GM18861 (cell line): ENCODE measurements at regions not wholly inside any gene's neighbourhood (a gene's known extent, or its start where the extent isn't known, plus 50 kb on each side); places are given as distances from the start of the nearest gene placed in this dataset.
A peak's percentile ranks its signal among the peaks of the same experiment; 100 is the strongest.

Experiments used
- ATAC-seq: cut with Tn5 transposase; IDR thresholded peaks from one replicate; pipeline ENCODE4 v1.9.1; 2021; ENCODE audit not compliant: unreplicated experiment

- no peak for ATAC-seq
Measured at GRCh38 chr1:222995236-222995580, 147.8 kb downstream of the TLR5 start.

- peak; percentile 56 for ATAC-seq
Measured at GRCh38 chr1:222995620-222996309, 147.3 kb downstream of the TLR5 start.

GRCh38 chr1:222996310-222996975, 146.6 kb downstream of the TLR5 start:
- ATAC-seq, result no peak

GRCh38 chr1:223000632-223001031, 142.4 kb downstream of the TLR5 start:
- no peak for ATAC-seq

GRCh38 chr1:223001653-223002634, 141.1 kb downstream of the TLR5 start:
- no peak for ATAC-seq

GRCh38 chr1:223003549-223003948, 139.5 kb downstream of the TLR5 start:
- ATAC-seq, result no peak

GRCh38 chr1:223006371-223006770, 136.7 kb downstream of the TLR5 start:
- no peak for ATAC-seq

GRCh38 chr1:223006917-223007648, 136.0 kb downstream of the TLR5 start:
- ATAC-seq, result no peak

GRCh38 chr1:223007935-223008334, 135.1 kb downstream of the TLR5 start:
- ATAC-seq, result no peak

- ATAC-seq, result no peak
Measured at GRCh38 chr1:223008808-223009207, 134.2 kb downstream of the TLR5 start.

GRCh38 chr1:223009406-223009805, 133.6 kb downstream of the TLR5 start:
- no peak for ATAC-seq

GRCh38 chr1:223010582-223011504, 132.2 kb downstream of the TLR5 start:
- no peak for ATAC-seq

- ATAC-seq, result no peak
Measured at GRCh38 chr1:223011505-223011856, 131.6 kb downstream of the TLR5 start.

- ATAC-seq, result no peak
Measured at GRCh38 chr1:223012176-223012788, 130.8 kb downstream of the TLR5 start.

GRCh38 chr1:223012938-223013337, 130.1 kb downstream of the TLR5 start:
- ATAC-seq, result no peak

- no peak for ATAC-seq
Measured at GRCh38 chr1:223014142-223014873, 128.7 kb downstream of the TLR5 start.

- ATAC-seq, result no peak
Measured at GRCh38 chr1:223016381-223016780, 126.7 kb downstream of the TLR5 start.

GRCh38 chr1:223016890-223017289, 126.2 kb downstream of the TLR5 start:
- ATAC-seq, result no peak

- ATAC-seq, result no peak
Measured at GRCh38 chr1:223017291-223017690, 125.8 kb downstream of the TLR5 start.
